ENCODE measurements at regions not wholly inside any gene's neighbourhood (a gene's known extent, or its start where the extent isn't known, plus 50 kb on each side); places are given as distances from the start of the nearest gene placed in this dataset.
"Not testable (repeated sequence)": the region's sequence is repeated elsewhere in the genome, so short reads cannot be mapped to it uniquely, and the experiment has no call there.

- DNase-seq (ENCODE audit: low read depth, low spot score), result no peak
These were observed 237.8 kb downstream of the UACA start for GRCh38 chr15:70525551-70525950.

- DNase-seq (ENCODE audit: low read depth, low spot score), result no peak
These were observed 238.9 kb downstream of the UACA start for GRCh38 chr15:70524470-70524869.

- no peak for DNase-seq (ENCODE audit: low read depth, low spot score)
These were observed 239.7 kb downstream of the UACA start for GRCh38 chr15:70523616-70524015.

- DNase-seq (ENCODE audit: low read depth, low spot score), result no peak
These were observed 240.2 kb downstream of the UACA start for GRCh38 chr15:70523192-70523591.

GRCh38 chr15:70522323-70522966 is 240.9 kb downstream of the UACA start:
- no peak for DNase-seq (ENCODE audit: low read depth, low spot score)

- no peak for DNase-seq (ENCODE audit: low read depth, low spot score)
These were observed 241.6 kb downstream of the UACA start for GRCh38 chr15:70521576-70522322.

GRCh38 chr15:70519616-70520015 is 243.7 kb downstream of the UACA start:
- no peak for DNase-seq (ENCODE audit: low read depth, low spot score)

- no peak for DNase-seq (ENCODE audit: low read depth, low spot score)
These were observed 244.4 kb downstream of the UACA start for GRCh38 chr15:70519004-70519365.

GRCh38 chr15:70518201-70519003 is 245.0 kb downstream of the UACA start:
- DNase-seq (ENCODE audit: low read depth, low spot score), result no peak

GRCh38 chr15:70517194-70517590 is 246.2 kb downstream of the UACA start:
- no peak for DNase-seq (ENCODE audit: low read depth, low spot score)

- DNase-seq (ENCODE audit: low read depth, low spot score), result no peak
These were observed 246.8 kb downstream of the UACA start for GRCh38 chr15:70516408-70517193.

- DNase-seq (ENCODE audit: low read depth, low spot score), result no peak
These were observed 249.1 kb downstream of the UACA start for GRCh38 chr15:70514251-70514650.

GRCh38 chr15:70513819-70514218 is 249.5 kb downstream of the UACA start:
- DNase-seq (ENCODE audit: low read depth, low spot score), result no peak

GRCh38 chr15:70512772-70513362 is 250.5 kb downstream of the UACA start:
- no peak for DNase-seq (ENCODE audit: low read depth, low spot score)

GRCh38 chr15:70511972-70512587 is 251.3 kb downstream of the UACA start:
- not testable (repeated sequence) for DNase-seq (ENCODE audit: low read depth, low spot score)

- DNase-seq (ENCODE audit: low read depth, low spot score), result no peak
These were observed 252.9 kb downstream of the UACA start for GRCh38 chr15:70510433-70510832.

- no peak for DNase-seq (ENCODE audit: low read depth, low spot score)
These were observed 253.6 kb downstream of the UACA start for GRCh38 chr15:70509731-70510143.

- DNase-seq (ENCODE audit: low read depth, low spot score), result no peak
These were observed 254.1 kb downstream of the UACA start for GRCh38 chr15:70509282-70509662.

- DNase-seq (ENCODE audit: low read depth, low spot score), result no peak
These were observed 254.6 kb downstream of the UACA start for GRCh38 chr15:70508561-70509281.

- no peak for DNase-seq (ENCODE audit: low read depth, low spot score)
These were observed 255.5 kb downstream of the UACA start for GRCh38 chr15:70507772-70508371.

Data from activated naive CD8-positive, alpha-beta T cell treated with anti-CD3 and anti-CD28 coated beads, Interleukin-2, amount 50 U/mL, for 16 hours (primary cell).